ENCODE measurements at regions not wholly inside any gene's neighbourhood (a gene's known extent, or its start where the extent isn't known, plus 50 kb on each side); places are given as distances from the start of the nearest gene placed in this dataset.

DNA sequence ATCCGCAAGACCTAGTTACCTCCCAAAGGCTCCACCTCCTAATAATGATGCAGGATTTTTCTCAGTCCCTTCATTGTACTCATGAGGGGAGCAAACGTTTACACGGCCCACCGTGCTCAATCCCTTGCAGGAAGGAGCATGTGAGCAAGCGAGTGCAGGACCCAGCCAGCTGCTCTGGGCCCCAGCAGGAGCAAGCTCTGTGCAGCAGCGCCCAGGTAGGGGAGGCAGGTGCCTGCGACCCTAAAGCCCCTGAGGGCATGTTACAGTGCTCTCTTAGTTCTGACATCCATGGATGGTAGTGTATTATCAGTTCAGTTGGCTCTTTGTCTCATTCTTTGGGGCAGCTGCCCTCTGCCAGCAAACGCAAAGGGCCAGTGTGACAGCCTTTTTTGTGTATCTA, 143.4 kb downstream of the TBXT start:
- DNase-seq (ENCODE audit: low spot score) = no peak
- Histone ChIP-seq H3K27me3 (ENCODE audit: control insufficient read depth in 4 of 4, insufficient read depth in 4 of 4, low read length in 3 of 4) (peaks cover 0 to 3% (median 0%) of the 10 kb centered on the region in 4 donors), H3K36me3 (ENCODE audit: control insufficient read depth in 4 of 4, insufficient read depth in 3 of 4, low read depth in 1 of 4, low read length in 3 of 4) (no peaks in the 10 kb centered on the region), H3K4me1 (ENCODE audit: control insufficient read depth in 4 of 4, insufficient read depth in 4 of 4, low read length in 3 of 4) (no peaks in the 10 kb centered on the region), H3K9ac (ENCODE audit: low read depth in 1 of 2, low read length in 2 of 2) (no peak overlapping the region), H3K4me3 (ENCODE audit: low read depth in 1 of 3, low read length in 3 of 3) (no peak overlapping the region), H3K9me3 (ENCODE audit: control insufficient read depth in 4 of 4, low read length in 3 of 4) (no peaks in the 10 kb centered on the region), H3K27ac (ENCODE audit: low read depth in 1 of 2, low read length in 2 of 2) (no peak overlapping the region)
- 90% methylated on average over 8 of the region's 8 CpGs for WGBS
- no peak for TF ChIP-seq JUND (IDR thresholded peaks at IDR 0.05)
- no peak for TF ChIP-seq ZBTB33 (IDR thresholded peaks at IDR 0.05)
- TF ChIP-seq RAD21 (IDR thresholded peaks at IDR 0.05) = no peak
- no peak for TF ChIP-seq EGR1 (IDR thresholded peaks at IDR 0.05; ENCODE audit: low read depth in 2 of 2)
- no peak for TF ChIP-seq HNF4A (conservative IDR thresholded peaks at IDR 0.05)
- no peak for TF ChIP-seq FOXA2 (IDR thresholded peaks at IDR 0.05)
- TF ChIP-seq CTCF (IDR thresholded peaks at IDR 0.05; ENCODE audit: low read depth, low read length, missing input control) = no peak
- TF ChIP-seq, protein P1, sequence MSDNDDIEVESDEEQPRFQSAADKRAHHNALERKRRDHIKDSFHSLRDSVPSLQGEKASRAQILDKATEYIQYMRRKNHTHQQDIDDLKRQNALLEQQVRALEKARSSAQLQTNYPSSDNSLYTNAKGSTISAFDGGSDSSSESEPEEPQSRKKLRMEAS (IDR thresholded peaks at IDR 0.05) = no peak
- TF ChIP-seq RXRA (IDR thresholded peaks at IDR 0.05) = no peak
- TF ChIP-seq SP1 (IDR thresholded peaks at IDR 0.05) = no peak
- TF ChIP-seq TAF1 (conservative IDR thresholded peaks at IDR 0.05) = no peak
- no peak for TF ChIP-seq GABPA (IDR thresholded peaks at IDR 0.05 in 1 of 2, conservative IDR thresholded peaks at IDR 0.05 in 1 of 2)
- no peak for TF ChIP-seq FOXA1 (IDR thresholded peaks at IDR 0.05)
- no peak for TF ChIP-seq YY1 (IDR thresholded peaks at IDR 0.05)
- TF ChIP-seq, protein P2, sequence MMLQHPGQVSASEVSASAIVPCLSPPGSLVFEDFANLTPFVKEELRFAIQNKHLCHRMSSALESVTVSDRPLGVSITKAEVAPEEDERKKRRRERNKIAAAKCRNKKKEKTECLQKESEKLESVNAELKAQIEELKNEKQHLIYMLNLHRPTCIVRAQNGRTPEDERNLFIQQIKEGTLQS (IDR thresholded peaks at IDR 0.05) = no peak
- TF ChIP-seq HNF4G (IDR thresholded peaks at IDR 0.05) = no peak
- TF ChIP-seq NR2F2 (IDR thresholded peaks at IDR 0.05) = no peak
- TF ChIP-seq REST (IDR thresholded peaks at IDR 0.05) = no peak
